Endothelial cell (in vitro differentiated cells): ENCODE measurements at regions not wholly inside any gene's neighbourhood (a gene's known extent, or its start where the extent isn't known, plus 50 kb on each side); places are given as distances from the start of the nearest gene placed in this dataset.
"Not testable (repeated sequence)": the region's sequence is repeated elsewhere in the genome, so short reads cannot be mapped to it uniquely, and the experiment has no call there.

Source experiments
- DNase-seq: peaks from one replicate; pipeline ENCODE4 v3.0.0; 2021; ENCODE audit warnings: low spot score
- H3K27ac Mint-ChIP-seq: one replicate; pipeline ENCODE4 v1.8.0; 2021; ENCODE audit warnings: mixed read lengths, inconsistent platforms; ENCODE audit not compliant: unreplicated experiment
- H3K27me3 Mint-ChIP-seq: one replicate; pipeline ENCODE4 v1.8.0; 2021; ENCODE audit warnings: mild to moderate bottlenecking, moderate library complexity, mixed read lengths, inconsistent platforms; ENCODE audit not compliant: unreplicated experiment
- H3K36me3 Mint-ChIP-seq: one replicate; pipeline ENCODE4 v1.8.0; 2021; ENCODE audit warnings: mild to moderate bottlenecking, low read depth, mixed read lengths, inconsistent platforms; ENCODE audit not compliant: unreplicated experiment
- H3K4me1 Mint-ChIP-seq: one replicate; pipeline ENCODE4 v1.8.0; 2021; ENCODE audit warnings: mild to moderate bottlenecking, mixed read lengths, inconsistent platforms; ENCODE audit not compliant: unreplicated experiment
- H3K4me3 Mint-ChIP-seq: one replicate; pipeline ENCODE4 v1.8.0; 2021; ENCODE audit warnings: mild to moderate bottlenecking, mixed read lengths, inconsistent platforms; ENCODE audit not compliant: unreplicated experiment
- H3K9me3 Mint-ChIP-seq: one replicate; pipeline ENCODE4 v1.8.0; 2021; ENCODE audit warnings: mixed read lengths, inconsistent platforms; ENCODE audit not compliant: unreplicated experiment
- CTCF ChIP-seq: fragments of 200-600 bp; sonication (generic); IDR thresholded peaks from one replicate; pipeline ENCODE4 v1.5.0; 2021; ENCODE audit warnings: antibody characterized with exemption; ENCODE audit not compliant: unreplicated experiment

- TF ChIP-seq CTCF, result no peak
- no peak overlapping the region for H3K27ac Mint-ChIP-seq
- H3K27me3 Mint-ChIP-seq, result peaks cover 15% of the 10 kb centered on the region
- H3K4me1 Mint-ChIP-seq, result no peaks in the 10 kb centered on the region
- peaks cover 25% of the 10 kb centered on the region for H3K9me3 Mint-ChIP-seq
- H3K36me3 Mint-ChIP-seq, result peaks cover 5% of the 10 kb centered on the region
- DNase-seq, result no peak
- no peak overlapping the region for H3K4me3 Mint-ChIP-seq
Observed at GRCh38 chr14:105883066-105884005, 357.0 kb downstream of the TMEM121 start.

GRCh38 chr14:105884192-105884807 lies 357.9 kb downstream of the TMEM121 start:
- H3K9me3 Mint-ChIP-seq, result peaks cover 17% of the 10 kb centered on the region

GRCh38 chr14:105884808-105885281 lies 358.5 kb downstream of the TMEM121 start:
- H3K27me3 Mint-ChIP-seq, result peaks cover 12% of the 10 kb centered on the region
- no peak overlapping the region for H3K27ac Mint-ChIP-seq
- DNase-seq, result no peak
- H3K4me3 Mint-ChIP-seq, result no peak overlapping the region
- TF ChIP-seq CTCF, result no peak
- no peaks in the 10 kb centered on the region for H3K4me1 Mint-ChIP-seq
- peaks cover 14% of the 10 kb centered on the region for H3K9me3 Mint-ChIP-seq
- H3K36me3 Mint-ChIP-seq, result peaks cover 5% of the 10 kb centered on the region

More at GRCh38 chr14:105884192-105884807, 357.9 kb downstream of the TMEM121 start:
- H3K27ac Mint-ChIP-seq, DNase-seq, H3K36me3 Mint-ChIP-seq, H3K4me1 Mint-ChIP-seq, H3K4me3 Mint-ChIP-seq: not testable (repeated sequence)
- peaks cover 12% of the 10 kb centered on the region for H3K27me3 Mint-ChIP-seq

GRCh38 chr14:105885561-105886320 lies 359.4 kb downstream of the TMEM121 start:
- no peak overlapping the region for H3K27ac Mint-ChIP-seq
- peaks cover 12% of the 10 kb centered on the region for H3K27me3 Mint-ChIP-seq
- no peak for DNase-seq
- H3K9me3 Mint-ChIP-seq, result peaks cover 14% of the 10 kb centered on the region
- no peak for TF ChIP-seq CTCF
- H3K36me3 Mint-ChIP-seq, result peaks cover 5% of the 10 kb centered on the region
- H3K4me1 Mint-ChIP-seq, result no peaks in the 10 kb centered on the region
- no peak overlapping the region for H3K4me3 Mint-ChIP-seq

GRCh38 chr14:105886791-105887191 lies 360.4 kb downstream of the TMEM121 start:
- H3K27ac Mint-ChIP-seq, H3K4me3 Mint-ChIP-seq, DNase-seq, H3K36me3 Mint-ChIP-seq, H3K4me1 Mint-ChIP-seq: not testable (repeated sequence)
- H3K27me3 Mint-ChIP-seq, result peaks cover 15% of the 10 kb centered on the region
- peaks cover 14% of the 10 kb centered on the region for H3K9me3 Mint-ChIP-seq
